GM21737 (cell line): ENCODE measurements at regions not wholly inside any gene's neighbourhood (a gene's known extent, or its start where the extent isn't known, plus 50 kb on each side); places are given as distances from the start of the nearest gene placed in this dataset.
"Not testable (repeated sequence)": the region's sequence is repeated elsewhere in the genome, so short reads cannot be mapped to it uniquely, and the experiment has no call there.

Experiments
- ATAC-seq: cut with Tn5 transposase; IDR thresholded peaks from one replicate; pipeline ENCODE4 v1.9.1; 2021; ENCODE audit warnings: mild to moderate bottlenecking, moderate library complexity; ENCODE audit not compliant: unreplicated experiment

GRCh38 chr10:31179091-31179680, 139.8 kb upstream of the ZEB1 start:
- no peak for ATAC-seq

GRCh38 chr10:31186225-31187000, 132.6 kb upstream of the ZEB1 start:
- no peak for ATAC-seq

GRCh38 chr10:31187182-31187581, 131.8 kb upstream of the ZEB1 start:
- no peak for ATAC-seq

GRCh38 chr10:31187607-31188210, 131.3 kb upstream of the ZEB1 start:
- no peak for ATAC-seq

GRCh38 chr10:31188792-31189406, 130.1 kb upstream of the ZEB1 start:
- no peak for ATAC-seq

GRCh38 chr10:31190488-31190887, 128.5 kb upstream of the ZEB1 start:
- ATAC-seq, result no peak

GRCh38 chr10:31192475-31192874, 126.5 kb upstream of the ZEB1 start:
- no peak for ATAC-seq

- no peak for ATAC-seq
Observed at GRCh38 chr10:31194986-31195385, 124.0 kb upstream of the ZEB1 start.

GRCh38 chr10:31197886-31198285, 121.1 kb upstream of the ZEB1 start:
- ATAC-seq, result no peak

GRCh38 chr10:31204090-31204489, 114.9 kb upstream of the ZEB1 start:
- ATAC-seq, result no peak

GRCh38 chr10:31207636-31208035, 111.4 kb upstream of the ZEB1 start:
- ATAC-seq, result no peak

GRCh38 chr10:31209478-31209877, 109.5 kb upstream of the ZEB1 start:
- ATAC-seq, result no peak

GRCh38 chr10:31210190-31210589, 108.8 kb upstream of the ZEB1 start:
- ATAC-seq, result no peak

- ATAC-seq, result no peak
Observed at GRCh38 chr10:31213959-31214358, 105.1 kb upstream of the ZEB1 start.

GRCh38 chr10:31215052-31215451, 104.0 kb upstream of the ZEB1 start:
- ATAC-seq, result no peak

- ATAC-seq, result no peak
Observed at GRCh38 chr10:31219306-31219705, 99.7 kb upstream of the ZEB1 start.

GRCh38 chr10:31228780-31229179, 90.2 kb upstream of the ZEB1 start:
- ATAC-seq, result not testable (repeated sequence)

- ATAC-seq, result no peak
Observed at GRCh38 chr10:31239961-31240360, 79.1 kb upstream of the ZEB1 start.

GRCh38 chr10:31242902-31243301, 76.1 kb upstream of the ZEB1 start:
- ATAC-seq, result no peak

- ATAC-seq, result not testable (repeated sequence)
Observed at GRCh38 chr10:31251118-31251517, 67.9 kb upstream of the ZEB1 start.

- no peak for ATAC-seq
Observed at GRCh38 chr10:31253237-31253636, 65.8 kb upstream of the ZEB1 start.
